HCEC 1CT (cell line): ENCODE measurements at regions not wholly inside any gene's neighbourhood (a gene's known extent, or its start where the extent isn't known, plus 50 kb on each side); places are given as distances from the start of the nearest gene placed in this dataset.

Source experiments
- DNase-seq: peaks from one replicate; pipeline ENCODE4 v3.0.0-alpha.2; 2017

DNA sequence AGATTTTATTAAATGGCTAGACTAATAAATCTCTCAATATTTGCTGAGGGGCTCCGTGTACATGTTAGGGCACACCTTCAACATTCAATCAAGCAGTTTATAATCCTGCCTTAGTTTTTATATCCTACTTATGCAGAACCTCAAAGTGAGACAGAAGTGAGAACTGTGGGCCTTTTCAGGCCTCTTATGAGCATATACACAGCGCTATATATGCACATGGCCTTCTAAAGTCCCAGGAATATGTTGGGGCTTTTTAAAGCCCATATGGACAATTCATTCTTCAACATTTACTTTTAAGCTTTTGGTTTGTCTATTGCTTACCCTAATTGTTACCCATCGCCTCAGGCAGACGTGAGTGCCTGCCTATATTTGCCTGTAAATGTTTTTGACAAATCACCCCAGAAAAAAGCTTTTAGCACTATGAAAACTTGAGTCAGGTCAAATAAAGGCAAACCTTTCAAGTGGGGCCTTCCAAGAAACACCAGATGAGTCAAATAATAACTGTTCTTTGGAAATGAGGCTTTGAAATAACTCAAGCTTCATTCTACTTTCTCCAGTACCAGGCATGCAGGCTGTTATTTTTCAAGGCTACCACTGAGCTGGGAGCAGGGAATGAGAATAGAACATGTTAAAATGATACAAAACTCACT is 58.2 kb downstream of the ESM1 start:
- DNase-seq, result no peak

DNA sequence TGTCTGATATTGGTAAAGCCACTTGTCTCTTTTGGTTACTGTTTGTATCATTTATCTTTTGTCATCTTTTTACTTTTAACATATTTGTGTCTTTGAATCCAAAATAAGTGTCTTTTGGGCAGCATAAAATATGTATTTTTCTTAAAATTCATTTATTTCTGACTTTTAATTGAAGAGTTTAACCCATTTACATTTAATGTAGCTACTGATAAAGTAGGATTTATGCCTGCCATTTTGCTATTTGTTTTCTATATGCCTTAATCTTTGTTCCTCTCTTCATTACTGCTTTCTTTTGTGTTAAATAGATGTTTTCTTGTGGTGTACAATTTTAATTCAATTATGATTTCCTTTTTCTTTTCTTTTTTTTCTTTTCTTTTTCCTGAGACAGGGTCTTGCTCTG is 60.9 kb downstream of the ESM1 start:
- no peak for DNase-seq

DNA sequence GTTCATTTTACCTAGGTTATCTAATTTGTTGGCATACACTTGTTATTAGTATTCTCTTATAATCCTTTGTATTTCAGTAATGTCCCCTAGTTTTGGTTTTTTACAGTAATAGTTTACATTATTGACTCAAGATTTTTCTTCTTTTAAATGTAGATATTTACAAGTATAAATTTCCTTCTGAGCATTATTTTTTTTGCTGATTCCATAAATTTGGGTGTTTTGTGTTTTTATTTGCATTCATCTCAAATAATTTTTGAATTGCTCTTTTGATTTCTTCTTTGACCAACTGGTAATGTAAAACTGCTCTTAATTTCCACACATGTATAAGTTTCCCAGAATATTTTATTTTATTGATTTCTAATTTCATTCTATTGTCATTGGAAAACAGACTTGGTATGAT is 68.1 kb downstream of the ESM1 start:
- DNase-seq, result no peak

DNA sequence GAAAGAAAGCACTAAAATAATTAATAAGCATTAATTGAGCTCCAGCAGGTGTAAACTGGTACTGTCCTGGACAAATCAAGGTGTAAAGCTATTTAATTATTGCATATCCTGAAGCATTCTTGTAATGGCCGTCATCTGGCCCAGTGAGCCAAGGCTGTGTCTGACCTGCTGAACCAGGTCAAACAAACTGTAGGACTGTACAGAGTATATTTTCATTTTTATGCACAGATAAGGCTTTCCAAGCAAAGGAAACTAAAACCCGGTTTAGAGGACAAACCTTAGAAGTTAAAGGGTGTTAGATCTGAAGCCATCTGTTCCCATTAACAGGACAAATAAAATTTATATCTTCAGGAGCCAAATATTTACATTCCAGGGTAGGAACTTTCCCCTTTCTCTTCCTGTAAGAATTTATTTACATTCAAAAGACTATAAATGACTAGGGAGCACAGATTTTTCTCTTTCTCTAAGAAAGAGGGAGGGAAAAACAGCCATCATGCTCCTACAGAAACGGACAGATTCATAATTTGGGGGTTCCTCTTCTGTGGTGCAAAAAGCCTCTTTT is 69.8 kb downstream of the ESM1 start:
- DNase-seq, result peak; percentile 15

DNA sequence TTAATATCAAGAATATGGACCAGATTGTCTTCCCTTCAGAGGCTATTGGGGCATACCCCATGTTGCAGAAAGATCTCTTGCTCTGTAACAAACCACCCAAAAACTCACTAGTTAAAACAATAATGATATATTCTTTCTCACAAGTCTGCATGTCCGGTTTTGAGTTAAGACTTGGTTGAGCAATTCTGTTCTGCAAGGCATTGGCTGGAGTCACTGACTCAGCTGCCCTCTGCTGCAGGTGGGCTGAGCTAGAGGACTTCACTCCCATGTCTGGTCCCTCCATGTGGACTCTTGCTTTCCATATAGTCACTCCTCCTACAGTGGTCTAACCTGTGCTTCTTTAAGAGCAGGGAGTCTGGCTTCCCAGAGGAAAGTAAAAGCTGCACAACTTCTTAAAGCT is 73.4 kb downstream of the ESM1 start:
- DNase-seq, result no peak

DNA sequence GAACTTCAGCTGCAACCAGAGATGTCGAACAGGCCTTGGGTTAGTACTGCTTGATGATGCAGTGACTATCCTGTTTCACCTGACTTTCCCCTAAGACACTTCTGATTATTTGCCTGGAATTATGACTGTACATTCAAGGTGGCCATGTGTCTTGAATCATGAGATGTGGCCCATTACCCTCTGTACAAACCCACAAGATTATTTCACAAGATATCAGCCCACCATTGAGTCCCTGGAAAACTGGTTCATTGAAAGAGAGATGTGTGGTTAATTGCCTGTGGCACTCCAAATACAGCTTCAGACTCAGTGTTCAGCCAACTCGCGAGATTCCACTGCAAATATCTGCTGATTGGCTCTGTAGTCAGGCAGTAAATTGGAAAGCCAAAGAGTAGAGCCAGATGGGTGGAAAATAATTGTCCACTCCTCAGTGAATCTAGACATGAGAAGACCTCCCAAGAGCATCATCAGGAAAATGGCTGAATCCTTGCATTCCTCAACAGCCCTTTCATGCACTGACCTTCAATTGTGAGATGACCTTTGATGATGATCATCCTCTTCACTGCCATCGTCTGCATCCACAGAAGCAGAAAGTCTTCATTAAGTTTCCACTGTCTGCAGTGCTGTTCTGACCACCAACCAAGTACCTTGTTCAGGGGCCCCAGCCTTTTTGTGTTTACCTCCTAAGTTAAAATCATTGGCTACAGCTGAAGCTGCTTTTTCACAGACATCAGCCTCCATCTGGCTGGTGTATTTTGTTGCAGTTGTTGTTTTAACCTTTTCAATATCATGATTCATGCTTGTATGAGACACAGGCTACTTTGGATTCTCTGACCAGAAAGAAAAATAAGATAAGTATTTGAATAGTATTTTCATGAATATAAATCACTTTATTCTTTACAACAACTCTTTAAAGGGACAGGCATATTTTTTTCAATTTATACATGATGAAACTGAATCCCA is 75.2 kb downstream of the ESM1 start:
- peak; percentile 79 for DNase-seq

DNA sequence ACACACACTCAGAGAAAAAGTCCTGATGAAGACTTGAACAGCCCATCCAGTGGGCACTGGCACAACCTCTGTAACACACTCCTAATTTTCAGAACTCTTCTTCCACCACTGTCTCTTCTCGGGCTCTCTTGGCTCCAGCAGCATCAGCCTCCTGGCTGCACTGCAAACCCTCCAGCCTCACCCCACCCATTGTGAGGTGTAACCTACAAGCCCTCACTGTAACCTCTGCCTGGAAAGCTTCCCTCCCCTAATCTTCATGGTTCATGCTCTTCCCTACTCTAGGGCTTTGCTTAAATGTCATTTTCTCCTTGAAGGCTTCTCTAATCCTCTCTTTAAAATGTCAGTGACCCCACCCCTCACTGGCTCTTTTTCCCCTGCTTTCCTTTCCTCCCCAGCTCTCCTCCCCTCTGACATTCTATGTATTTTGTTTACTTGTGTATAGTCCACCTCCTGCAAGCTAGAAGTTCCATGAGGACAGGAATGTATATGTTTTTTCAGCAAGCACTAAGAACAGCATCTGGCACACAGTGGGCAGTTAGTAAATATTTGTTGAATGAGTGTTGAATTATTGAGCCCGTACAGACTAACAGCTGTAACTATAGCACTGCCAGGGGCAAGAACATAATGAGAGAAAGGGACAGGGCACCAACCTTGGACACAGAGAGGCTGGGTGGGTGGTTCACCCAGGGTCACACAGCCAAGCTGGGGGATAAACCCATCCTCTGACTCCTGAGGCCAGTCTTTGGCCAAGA is 76.4 kb downstream of the ESM1 start:
- peak; percentile 71 for DNase-seq

DNA sequence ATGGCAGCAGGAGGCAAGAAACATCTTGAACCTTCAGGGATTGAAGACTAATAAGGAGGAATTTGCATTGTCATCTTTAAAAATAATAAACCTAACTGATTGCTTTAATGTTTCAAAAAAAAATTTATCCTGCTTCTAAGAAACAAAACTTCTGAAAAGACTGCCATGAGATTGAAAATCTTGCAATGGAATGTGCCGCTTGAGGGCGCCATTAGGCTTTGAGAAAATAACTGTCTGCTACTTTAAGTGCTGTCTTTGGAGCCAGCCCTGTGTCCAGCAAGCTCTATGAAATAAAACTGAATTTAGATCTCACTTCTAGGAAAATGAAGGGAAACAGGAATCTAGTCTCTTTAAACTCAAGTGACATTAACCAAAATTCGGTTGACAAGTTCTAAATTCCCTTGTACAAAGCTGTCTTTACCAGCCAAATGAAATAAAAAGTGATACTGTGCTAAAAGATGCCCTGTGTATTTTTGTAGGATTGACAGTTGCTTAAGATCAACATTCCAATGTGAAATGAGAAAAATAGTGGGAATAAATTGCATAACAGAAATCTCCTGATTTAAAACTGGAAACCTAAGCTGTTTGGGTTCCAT is 79.4 kb downstream of the ESM1 start:
- DNase-seq, result peak; percentile 70

DNA sequence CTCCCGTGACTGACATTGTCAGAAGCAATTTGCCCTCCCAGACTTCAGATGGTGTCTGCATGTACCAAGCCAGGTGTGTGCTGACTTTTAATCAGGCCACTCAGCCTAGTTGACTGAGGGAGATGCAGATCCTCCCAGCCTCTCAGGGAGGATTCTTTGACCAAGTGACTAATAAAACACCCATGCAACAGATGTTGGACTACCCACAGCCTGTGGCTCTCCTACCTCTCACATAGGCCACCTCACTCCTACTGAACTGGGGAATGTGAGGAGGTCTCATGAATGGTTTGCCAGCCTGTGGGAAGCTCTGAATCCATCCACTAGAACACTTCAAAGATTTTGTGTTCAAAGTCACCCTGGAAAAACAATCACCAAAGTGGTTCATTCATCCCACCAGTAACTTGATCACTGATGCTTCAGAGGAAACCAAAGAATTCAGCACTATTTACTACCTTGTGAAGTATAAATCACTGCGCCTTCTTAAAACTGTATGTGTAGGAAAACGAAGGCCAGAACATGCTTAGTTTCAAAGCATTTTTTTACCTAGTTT is 80.1 kb downstream of the ESM1 start:
- DNase-seq, result peak; percentile 58

DNA sequence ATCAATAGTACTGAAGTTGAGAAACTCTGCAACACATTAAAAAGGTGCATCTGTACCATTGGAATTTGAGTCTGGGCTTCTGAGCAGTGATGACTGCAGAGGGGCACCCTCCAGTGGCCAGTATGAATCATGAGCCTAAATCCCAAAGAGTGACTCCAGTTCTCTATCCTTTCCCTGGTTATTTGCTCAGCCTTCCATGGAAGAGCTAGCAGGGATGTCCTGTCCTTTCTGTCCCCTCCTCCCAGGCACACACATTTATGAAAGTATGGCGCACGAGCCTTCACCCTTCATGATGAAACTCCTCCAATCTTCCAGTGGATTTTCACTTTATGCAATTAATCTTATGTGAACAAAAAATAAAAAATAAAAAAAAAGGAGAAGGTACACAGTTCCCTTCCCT is 81.0 kb downstream of the ESM1 start:
- DNase-seq, result peak; percentile 83

DNA sequence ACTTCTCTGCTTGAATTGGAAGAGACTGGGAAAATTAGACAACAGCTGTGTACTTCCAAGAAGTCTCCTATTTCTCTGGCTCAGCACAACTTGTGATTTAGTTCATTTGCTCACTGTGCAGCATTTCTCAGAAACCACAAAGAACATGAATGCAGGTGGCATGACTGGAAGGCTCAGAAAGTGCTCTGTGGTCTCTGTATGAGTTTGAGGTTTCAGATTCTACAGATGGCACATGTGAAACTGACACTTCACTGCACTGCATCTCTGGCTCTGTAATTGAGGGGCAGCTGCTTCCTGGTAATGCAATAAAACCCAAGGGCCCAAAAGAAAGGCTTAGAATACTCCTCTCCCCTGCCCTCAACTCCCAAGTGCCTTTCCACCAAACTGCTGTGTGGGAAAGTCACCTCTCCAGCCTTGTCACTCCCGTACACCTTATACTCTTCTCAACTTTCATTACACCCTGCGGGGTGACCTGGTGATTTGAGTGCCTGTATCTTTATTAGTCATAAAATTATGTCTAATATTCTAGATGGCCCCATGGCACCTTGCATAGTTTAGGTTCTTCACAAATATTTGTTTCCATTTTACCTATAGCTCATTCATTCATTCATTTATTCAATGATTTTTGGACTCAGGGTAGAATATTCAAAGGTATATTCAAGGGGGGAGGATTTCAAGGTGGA is 82.5 kb downstream of the ESM1 start:
- DNase-seq, result peak; percentile 85

DNA sequence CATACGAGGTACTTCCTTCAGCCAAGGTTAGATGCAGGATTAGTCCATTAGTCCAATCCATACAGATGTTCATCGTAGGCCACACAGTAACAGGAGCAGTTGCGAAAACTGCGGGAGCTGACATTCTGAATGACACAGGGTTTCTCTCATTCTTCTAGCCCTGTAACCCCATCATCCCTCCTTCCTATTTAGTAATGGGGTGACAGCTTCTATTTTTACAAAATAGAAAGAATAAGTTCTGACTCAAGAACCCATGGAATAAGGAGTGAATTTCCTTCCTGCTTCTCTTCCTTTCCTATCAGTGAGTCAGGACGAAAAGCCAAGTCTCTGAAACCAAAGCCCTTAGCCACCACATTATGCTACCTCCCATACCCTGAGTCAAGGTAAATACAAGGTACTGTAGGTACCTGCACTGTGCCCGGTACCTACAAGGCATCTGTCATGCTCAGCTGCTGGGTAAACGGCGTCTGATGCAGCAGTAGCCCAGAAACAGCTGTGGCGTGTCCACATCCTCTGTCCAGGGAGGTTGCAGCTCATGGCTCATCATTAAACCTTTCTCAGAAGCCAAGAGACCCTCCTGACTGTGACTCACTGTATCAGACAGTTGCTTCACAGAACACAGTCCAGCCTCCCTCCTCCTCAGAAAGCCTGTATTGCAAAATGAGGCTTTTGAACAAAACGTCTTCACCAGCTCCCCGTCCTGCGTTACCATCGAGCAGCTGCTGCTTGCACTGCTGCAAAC is 84.2 kb downstream of the ESM1 start:
- peak; percentile 98 for DNase-seq

DNA sequence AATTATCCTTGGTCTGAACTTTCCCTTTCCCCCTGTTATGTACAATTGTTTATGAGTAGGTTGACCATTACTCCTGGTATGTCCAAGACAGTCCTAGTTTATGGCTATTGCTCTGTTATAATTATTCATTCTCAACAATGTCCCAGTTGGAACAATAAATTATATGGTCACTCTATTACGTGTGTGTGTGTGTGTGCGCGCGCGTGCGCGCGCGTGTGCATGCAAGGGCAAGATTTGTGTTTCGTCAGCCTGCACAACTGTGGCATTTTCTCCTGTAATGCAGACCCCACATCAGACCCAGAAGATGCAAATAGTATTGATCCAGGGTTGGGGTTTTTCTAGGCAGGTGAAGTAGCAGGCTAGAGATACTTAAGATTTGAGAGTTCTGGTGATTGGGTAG is 88.4 kb downstream of the ESM1 start:
- DNase-seq, result no peak

DNA sequence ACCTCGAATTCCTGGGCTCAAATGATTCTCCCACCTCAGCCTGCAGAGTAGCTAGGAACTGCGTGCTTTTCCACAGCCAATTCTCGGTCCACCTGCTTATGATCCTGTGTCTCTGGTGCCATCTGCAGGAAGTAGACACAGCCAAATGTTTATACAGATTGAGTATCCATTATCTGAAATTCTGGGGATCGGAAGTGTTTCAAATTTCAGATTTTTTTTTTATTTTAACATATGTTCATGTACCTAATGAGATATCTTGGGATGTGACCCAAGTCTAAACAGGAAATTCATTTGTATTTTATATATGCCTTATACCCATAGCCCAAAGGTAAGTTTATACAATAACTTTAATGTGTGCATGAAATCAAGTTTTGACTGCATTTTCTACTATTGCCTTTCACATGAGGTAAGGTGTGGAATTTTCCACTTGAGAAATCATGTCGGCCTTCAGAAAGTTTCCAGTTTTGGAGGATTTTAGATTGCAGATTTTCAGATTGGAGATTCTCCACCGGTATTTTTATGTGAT is 89.5 kb downstream of the ESM1 start:
- peak; percentile 62 for DNase-seq

DNA sequence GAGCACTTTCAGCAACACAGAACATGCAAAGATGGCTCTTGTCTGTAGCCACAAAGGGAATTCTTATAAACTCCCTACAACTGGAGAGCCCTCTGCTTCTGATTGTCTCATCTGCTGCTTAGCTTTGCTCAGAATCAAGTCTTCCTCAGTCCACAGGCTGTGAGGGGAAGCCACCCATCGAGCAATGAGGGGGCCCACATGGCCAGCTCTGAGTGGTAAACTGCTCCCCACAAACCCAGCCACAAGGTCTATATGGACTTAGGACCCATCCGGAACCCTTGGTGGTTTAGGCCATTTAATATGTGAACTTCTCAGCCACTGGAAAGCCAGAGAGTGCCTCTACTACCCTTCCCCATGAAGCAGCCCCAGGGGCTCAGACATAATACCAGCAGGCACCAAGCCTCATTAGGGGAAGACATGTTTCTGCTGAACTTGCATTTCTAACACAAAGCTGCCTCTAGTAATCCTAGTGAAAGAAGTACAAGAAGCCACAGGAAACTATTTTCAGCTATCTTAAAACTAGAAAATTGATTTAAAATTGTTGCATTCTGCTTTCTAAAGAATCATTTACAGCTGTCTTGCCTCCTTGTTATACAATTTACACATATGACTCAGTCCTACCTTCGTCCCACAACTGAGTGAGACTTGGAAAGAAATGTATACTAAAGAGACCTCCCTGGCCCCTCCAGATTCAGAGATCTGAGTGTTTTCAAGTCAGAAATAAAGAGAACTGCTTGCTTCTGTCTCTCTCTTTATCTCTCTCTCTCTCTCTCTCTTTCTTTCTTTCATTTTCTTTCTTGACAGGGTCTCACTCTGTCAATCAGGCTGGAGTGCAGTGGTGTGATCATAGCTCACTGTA is 90.2 kb downstream of the ESM1 start:
- DNase-seq, result no peak

DNA sequence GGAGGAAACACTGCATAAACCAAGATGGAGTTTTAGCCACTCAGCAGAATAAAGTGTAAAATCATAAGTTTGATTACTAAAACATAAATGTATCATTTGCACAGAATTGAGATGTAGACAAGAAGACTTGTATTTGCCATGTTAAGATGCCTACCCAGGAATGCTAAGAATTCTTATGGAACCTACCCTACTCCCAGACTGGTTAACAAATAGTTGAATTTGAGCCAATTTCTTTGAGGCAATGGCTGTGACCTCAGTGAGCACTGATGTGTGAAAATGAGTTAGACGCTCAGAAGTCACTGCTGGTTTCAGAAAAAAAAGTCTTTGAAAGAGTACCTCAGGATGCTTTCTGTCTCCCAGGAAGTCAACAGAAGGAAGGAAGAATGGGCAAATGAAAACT is 95.6 kb downstream of the ESM1 start:
- DNase-seq, result peak; percentile 68

DNA sequence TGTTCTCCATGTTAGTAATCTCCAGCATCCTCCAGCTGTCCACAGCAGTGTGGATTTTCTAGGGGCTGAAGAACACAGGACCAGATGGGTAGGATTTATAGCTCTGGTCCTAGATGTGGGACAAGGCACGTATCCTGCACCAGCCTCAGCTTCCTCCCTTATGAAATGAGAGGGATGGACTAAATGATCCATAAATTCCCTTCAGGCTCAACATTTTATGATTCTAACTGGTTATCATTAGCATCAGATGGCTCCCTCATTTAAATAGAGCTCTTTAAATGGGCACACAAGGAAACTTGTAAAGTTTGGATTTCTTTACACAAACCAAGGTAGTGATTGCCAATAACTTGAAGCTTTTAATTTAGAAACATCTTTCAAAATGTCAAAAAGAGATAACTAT is 97.7 kb downstream of the ESM1 start:
- no peak for DNase-seq

DNA sequence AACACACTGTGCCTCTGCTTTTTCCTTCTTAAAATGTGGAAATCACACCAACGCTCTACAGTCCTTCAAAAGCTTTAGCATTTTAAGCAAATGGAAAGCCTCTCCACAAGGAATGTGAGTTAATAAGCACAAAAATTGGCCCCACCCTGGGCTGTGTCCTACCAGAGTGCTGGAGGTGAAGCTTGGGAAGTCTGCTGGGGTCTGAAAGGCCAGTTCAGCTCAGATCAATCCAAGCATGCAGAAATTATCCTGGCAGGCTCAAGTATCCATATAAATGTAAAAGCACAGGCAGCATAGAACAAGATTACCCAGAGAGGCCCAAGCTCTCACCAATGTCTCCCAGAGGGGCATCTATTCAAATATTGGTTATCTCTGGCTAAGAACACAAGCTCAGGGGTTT is 98.5 kb downstream of the ESM1 start:
- DNase-seq, result no peak

DNA sequence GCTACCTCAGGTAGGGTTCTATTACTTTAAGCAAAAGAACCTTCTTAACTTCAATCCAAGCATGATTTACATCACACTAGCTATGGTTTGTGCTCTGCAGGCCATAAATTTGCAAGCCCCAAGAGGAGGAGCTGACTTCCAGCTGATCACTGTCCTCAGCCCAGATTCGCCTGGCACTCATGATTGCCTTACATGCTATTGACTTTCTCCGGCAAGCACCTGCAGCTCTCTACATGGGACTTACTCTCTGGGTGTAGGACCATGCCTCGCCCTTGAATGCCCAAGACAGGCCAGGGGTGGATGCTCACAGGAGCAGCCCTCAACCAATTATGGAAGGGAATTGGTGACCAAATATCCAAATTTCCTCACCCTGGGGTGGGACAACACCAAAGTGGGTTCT is 99.8 kb downstream of the ESM1 start:
- no peak for DNase-seq

DNA sequence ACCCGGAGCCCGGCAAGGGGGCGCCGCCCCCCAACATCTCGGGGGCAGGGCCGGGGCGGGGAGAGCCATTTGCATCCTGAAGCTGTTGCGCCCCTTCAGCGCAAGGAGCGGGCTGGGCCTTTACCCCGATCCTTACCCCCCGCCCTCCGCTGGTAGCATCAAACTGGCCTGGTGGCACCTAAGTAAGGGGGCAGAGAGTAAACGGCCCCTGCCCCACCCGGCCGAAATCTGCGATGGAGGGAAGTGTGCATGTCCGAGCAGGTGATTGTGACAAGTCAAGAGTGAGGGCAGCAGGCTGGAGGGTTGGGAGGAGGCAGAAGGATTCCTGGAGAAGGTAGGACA is 101.2 kb downstream of the ESM1 start:
- no peak for DNase-seq
